ENCODE measurements at regions not wholly inside any gene's neighbourhood (a gene's known extent, or its start where the extent isn't known, plus 50 kb on each side); places are given as distances from the start of the nearest gene placed in this dataset.
"Not testable (repeated sequence)": the region's sequence is repeated elsewhere in the genome, so short reads cannot be mapped to it uniquely, and the experiment has no call there.

GRCh38 chr6:112886415-112886814 is 539.3 kb downstream of the RFPL4B start:
- H3K27ac ChIP-seq, result no peak overlapping the region
- DNase-seq (ENCODE audit: low spot score), result no peak
- TF ChIP-seq CTCF (IDR thresholded peaks at IDR 0.05), result no peak
- H3K4me3 ChIP-seq, result no peak overlapping the region

GRCh38 chr6:112887424-112887823 is 540.3 kb downstream of the RFPL4B start:
- DNase-seq (ENCODE audit: low spot score); H3K4me3 ChIP-seq; H3K27ac ChIP-seq: not testable (repeated sequence)

GRCh38 chr6:112899541-112899940 is 552.4 kb downstream of the RFPL4B start:
- H3K27ac ChIP-seq, result no peak overlapping the region
- no peak overlapping the region for H3K4me3 ChIP-seq
- no peak for TF ChIP-seq CTCF (IDR thresholded peaks at IDR 0.05)
- DNase-seq (ENCODE audit: low spot score), result no peak

GRCh38 chr6:112903361-112903760 is 556.2 kb downstream of the RFPL4B start:
- DNase-seq (ENCODE audit: low spot score), result no peak
- no peak overlapping the region for H3K27ac ChIP-seq
- no peak overlapping the region for H3K4me3 ChIP-seq
- TF ChIP-seq CTCF (IDR thresholded peaks at IDR 0.05), result no peak

GRCh38 chr6:112906726-112907125 is 559.6 kb downstream of the RFPL4B start:
- no peak overlapping the region for H3K27ac ChIP-seq

GRCh38 chr6:112909781-112910180 is 562.7 kb downstream of the RFPL4B start:
- DNase-seq (ENCODE audit: low spot score), result no peak
- TF ChIP-seq CTCF (IDR thresholded peaks at IDR 0.05), result no peak
- Histone ChIP-seq H3K27ac (no peak overlapping the region), H3K4me3 (no peak overlapping the region)

More at GRCh38 chr6:112906726-112907125, 559.6 kb downstream of the RFPL4B start:
- no peak overlapping the region for H3K4me3 ChIP-seq
- TF ChIP-seq CTCF (IDR thresholded peaks at IDR 0.05), result no peak
- DNase-seq (ENCODE audit: low spot score), result no peak

- Histone ChIP-seq H3K27ac (no peak overlapping the region), H3K4me3 (no peak overlapping the region)
- no peak for DNase-seq (ENCODE audit: low spot score)
- TF ChIP-seq CTCF (IDR thresholded peaks at IDR 0.05), result no peak
Measured at GRCh38 chr6:112910256-112910655, 563.1 kb downstream of the RFPL4B start.

GRCh38 chr6:112911959-112912358 is 564.8 kb downstream of the RFPL4B start:
- no peak for TF ChIP-seq CTCF (IDR thresholded peaks at IDR 0.05)
- Histone ChIP-seq H3K4me3 (no peak overlapping the region), H3K27ac (no peak overlapping the region)
- DNase-seq (ENCODE audit: low spot score), result no peak
